ENCODE measurements at regions not wholly inside any gene's neighbourhood (a gene's known extent, or its start where the extent isn't known, plus 50 kb on each side); places are given as distances from the start of the nearest gene placed in this dataset.
"Not testable (repeated sequence)": the region's sequence is repeated elsewhere in the genome, so short reads cannot be mapped to it uniquely, and the experiment has no call there.

- DNase-seq, result no peak
Observed at GRCh38 chr3:25844891-25845290, 55.0 kb downstream of the OXSM start.

GRCh38 chr3:25846282-25846681, 56.4 kb downstream of the OXSM start:
- DNase-seq, result no peak

GRCh38 chr3:25849091-25849490, 59.2 kb downstream of the OXSM start:
- DNase-seq, result no peak

- DNase-seq, result no peak
Observed at GRCh38 chr3:25849641-25850385, 59.9 kb downstream of the OXSM start.

GRCh38 chr3:25851693-25852259, 61.9 kb downstream of the OXSM start:
- not testable (repeated sequence) for DNase-seq

GRCh38 chr3:25854214-25854613, 64.3 kb downstream of the OXSM start:
- DNase-seq, result no peak

- no peak for DNase-seq
Observed at GRCh38 chr3:25854635-25855034, 64.7 kb downstream of the OXSM start.

GRCh38 chr3:25855266-25855784, 65.4 kb downstream of the OXSM start:
- no peak for DNase-seq

GRCh38 chr3:25856902-25857518, 67.1 kb downstream of the OXSM start:
- peak; percentile 5 to 35 for DNase-seq

- no peak for DNase-seq
Observed at GRCh38 chr3:25861566-25861965, 71.7 kb downstream of the OXSM start.

- no peak for DNase-seq
Observed at GRCh38 chr3:25863011-25863415, 73.1 kb downstream of the OXSM start.

GRCh38 chr3:25863416-25863959, 73.6 kb downstream of the OXSM start:
- no peak for DNase-seq

GRCh38 chr3:25870452-25870851, 80.6 kb downstream of the OXSM start:
- DNase-seq, result no peak

- DNase-seq, result no peak
Observed at GRCh38 chr3:25872200-25872877, 82.4 kb downstream of the OXSM start.

GRCh38 chr3:25883492-25883891, 93.6 kb downstream of the OXSM start:
- DNase-seq, result no peak

GRCh38 chr3:25884981-25885380, 95.1 kb downstream of the OXSM start:
- no peak for DNase-seq

- no peak for DNase-seq
Observed at GRCh38 chr3:25885544-25885943, 95.7 kb downstream of the OXSM start.

- DNase-seq, result no peak
Observed at GRCh38 chr3:25887907-25888306, 98.0 kb downstream of the OXSM start.

- DNase-seq, result no peak
Observed at GRCh38 chr3:25888892-25889524, 99.1 kb downstream of the OXSM start.

- no peak for DNase-seq
Observed at GRCh38 chr3:25889525-25889917, 99.6 kb downstream of the OXSM start.

- no peak for DNase-seq
Observed at GRCh38 chr3:25894101-25894500, 104.2 kb downstream of the OXSM start.

GRCh38 chr3:25895031-25895430, 105.1 kb downstream of the OXSM start:
- DNase-seq, result no peak

GRCh38 chr3:25895443-25895842, 105.6 kb downstream of the OXSM start:
- no peak for DNase-seq
